Gastrocnemius medialis (tissue), 4 donors: ENCODE measurements at regions not wholly inside any gene's neighbourhood (a gene's known extent, or its start where the extent isn't known, plus 50 kb on each side); places are given as distances from the start of the nearest gene placed in this dataset.

Experiments used
- ATAC-seq, 2 donors: fragments of 150-250 bp; one replicate each; pipeline ENCODE4 v1.9.1; 2016
- DNase-seq, 2 donors: peaks; one replicate each; pipeline ENCODE4 v3.0.0-alpha.2; 2019
- H3K27ac ChIP-seq, 4 donors: fragments of 200-600 bp; sonication (generic); 1 replicate in 1 of 4; 2 replicates in 3 of 4; pipeline ENCODE4 v1.5.1; 2016 to 2018; ENCODE audit warnings: mild to moderate bottlenecking in 2 of 4, moderate library complexity in 1 of 4
- H3K27me3 ChIP-seq, 3 donors: fragments of 200-600 bp; sonication (generic) in 2 of 3; 1 replicate in 1 of 3; 2 replicates in 2 of 3; pipeline versions ENCODE4 v1.5.1 to v1.6.0; 2016 to 2019; ENCODE audit warnings: mild to moderate bottlenecking in 1 of 3, moderate library complexity in 1 of 3
- H3K36me3 ChIP-seq, 2 donors: fragments of 200-600 bp; sonication (generic) in 1 of 2; one replicate each; pipeline ENCODE4 v1.5.1; 2017 to 2018
- H3K4me1 ChIP-seq, 2 donors: fragments of 200-600 bp; sonication (generic) in 1 of 2; one replicate each; pipeline ENCODE4 v1.5.1; 2016 to 2017; ENCODE audit warnings: mild to moderate bottlenecking in 2 of 2
- H3K4me3 ChIP-seq, 4 donors: fragments of 200-600 bp; sonication (generic) in 3 of 4; 1 replicate in 1 of 4; 2 replicates in 3 of 4; pipeline ENCODE4 v1.5.1; 2016 to 2019; ENCODE audit warnings: mild to moderate bottlenecking in 2 of 4
- H3K9me3 ChIP-seq, 3 donors: fragments of 200-600 bp; sonication (generic) in 2 of 3; 1 replicate in 1 of 3; 2 replicates in 2 of 3; pipeline ENCODE4 v1.5.1; 2016 to 2019
- POLR2A ChIP-seq, 2 donors: fragments of 450-650 bp; IDR thresholded peaks; one replicate each; pipeline ENCODE4 v1.6.1; 2017; ENCODE audit warnings: antibody characterized with exemption in 2 of 2, mild to moderate bottlenecking in 2 of 2, moderate library complexity in 2 of 2
- in situ Hi-C, 4 donors: fragments of 200-750 bp; cut with MboI; loops; one replicate each; pipeline versions ENCODE4 v1.15.0 to v1.8.0; 2017; ENCODE audit warnings: low sequenced_read_pairs in 4 of 4
- intact Hi-C: fragments of 100-400 bp; cut with DNase I; formaldehyde crosslinking; loops from one replicate; pipeline ENCODE4 v1.15.1; 2023; ENCODE audit warnings: low total_unique reads
- TF ChIP-seq, protein P1 (sequence below), 5 experiments: fragments of 450-650 bp in 3 of 5; fragments of 200-600 bp in 2 of 5; sonication (generic) in 2 of 5; IDR thresholded peaks in 4 of 5; conservative IDR thresholded peaks in 1 of 5; 1 replicate in 4 of 5; 2 replicates in 1 of 5; pipeline ENCODE4 v1.5.1; 2016 to 2019; ENCODE audit warnings: antibody characterized with exemption in 5 of 5, mild to moderate bottlenecking in 3 of 5, moderate library complexity in 3 of 5

DNA sequence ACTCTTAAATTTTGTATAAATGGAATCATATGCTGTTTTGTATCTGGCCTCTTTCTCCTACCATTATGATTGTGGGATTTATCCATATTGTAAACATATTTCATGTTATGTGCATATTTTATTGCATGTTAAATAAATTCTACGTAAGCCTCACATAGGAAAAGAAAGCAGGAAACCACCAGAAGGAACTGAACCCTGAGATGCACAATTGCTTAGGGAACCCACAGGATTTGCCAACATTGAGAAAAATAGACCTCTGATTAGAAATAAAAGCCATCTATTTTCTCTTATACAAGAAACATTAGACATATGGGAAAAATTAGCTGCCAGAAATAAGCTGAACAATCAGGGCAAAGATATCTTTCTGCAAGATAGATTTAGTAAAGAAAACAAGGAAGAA, 111.2 kb upstream of the CARMIL1 start:
- no peaks in the 10 kb centered on the region for H3K36me3 ChIP-seq
- intact Hi-C loops: no loop called here
- in situ Hi-C loops: no loop called here
- TF ChIP-seq, protein P1, sequence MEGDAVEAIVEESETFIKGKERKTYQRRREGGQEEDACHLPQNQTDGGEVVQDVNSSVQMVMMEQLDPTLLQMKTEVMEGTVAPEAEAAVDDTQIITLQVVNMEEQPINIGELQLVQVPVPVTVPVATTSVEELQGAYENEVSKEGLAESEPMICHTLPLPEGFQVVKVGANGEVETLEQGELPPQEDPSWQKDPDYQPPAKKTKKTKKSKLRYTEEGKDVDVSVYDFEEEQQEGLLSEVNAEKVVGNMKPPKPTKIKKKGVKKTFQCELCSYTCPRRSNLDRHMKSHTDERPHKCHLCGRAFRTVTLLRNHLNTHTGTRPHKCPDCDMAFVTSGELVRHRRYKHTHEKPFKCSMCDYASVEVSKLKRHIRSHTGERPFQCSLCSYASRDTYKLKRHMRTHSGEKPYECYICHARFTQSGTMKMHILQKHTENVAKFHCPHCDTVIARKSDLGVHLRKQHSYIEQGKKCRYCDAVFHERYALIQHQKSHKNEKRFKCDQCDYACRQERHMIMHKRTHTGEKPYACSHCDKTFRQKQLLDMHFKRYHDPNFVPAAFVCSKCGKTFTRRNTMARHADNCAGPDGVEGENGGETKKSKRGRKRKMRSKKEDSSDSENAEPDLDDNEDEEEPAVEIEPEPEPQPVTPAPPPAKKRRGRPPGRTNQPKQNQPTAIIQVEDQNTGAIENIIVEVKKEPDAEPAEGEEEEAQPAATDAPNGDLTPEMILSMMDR (IDR thresholded peaks at IDR 0.05 in 4 of 5, conservative IDR thresholded peaks at IDR 0.05 in 1 of 5): no peak
- no peak for TF ChIP-seq POLR2A (IDR thresholded peaks at IDR 0.05)
- H3K4me1 ChIP-seq: no peaks in the 10 kb centered on the region
- H3K27ac ChIP-seq: no peak overlapping the region
- H3K4me3 ChIP-seq: no peak overlapping the region
- DNase-seq: no peak
- H3K27me3 ChIP-seq: no peaks in the 10 kb centered on the region
- no peak for ATAC-seq
- H3K9me3 ChIP-seq: no peaks in the 10 kb centered on the region

DNA sequence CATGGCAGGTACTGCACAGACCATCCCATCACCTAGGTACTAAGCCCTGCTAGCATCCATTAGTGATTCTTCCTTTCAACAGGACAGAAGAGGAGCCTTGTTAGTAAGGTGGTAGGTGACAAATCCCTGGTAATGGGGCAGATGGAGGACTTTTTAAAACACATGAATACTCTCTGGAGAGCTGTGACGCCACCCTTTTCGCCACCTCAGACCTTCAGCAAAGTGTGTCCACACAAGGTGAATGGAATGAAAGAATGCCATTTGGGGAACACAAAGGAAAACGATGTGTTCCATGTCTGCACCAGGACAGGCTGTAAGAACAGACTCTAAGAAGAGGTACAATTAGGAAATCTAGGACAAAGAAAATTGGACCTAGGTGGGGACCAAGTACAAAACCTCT, 110.5 kb upstream of the CARMIL1 start:
- H3K27me3 ChIP-seq: no peaks in the 10 kb centered on the region
- no peaks in the 10 kb centered on the region for H3K36me3 ChIP-seq
- in situ Hi-C loops (no loop called here), intact Hi-C loops (no loop called here)
- no peaks in the 10 kb centered on the region for H3K9me3 ChIP-seq
- DNase-seq (no peak), ATAC-seq (no peak)
- no peaks in the 10 kb centered on the region for H3K4me1 ChIP-seq
- TF ChIP-seq, protein P1 (IDR thresholded peaks at IDR 0.05 in 4 of 5, conservative IDR thresholded peaks at IDR 0.05 in 1 of 5): no peak
- TF ChIP-seq POLR2A (IDR thresholded peaks at IDR 0.05): no peak
- no peak overlapping the region for H3K27ac ChIP-seq
- H3K4me3 ChIP-seq: no peak overlapping the region

DNA sequence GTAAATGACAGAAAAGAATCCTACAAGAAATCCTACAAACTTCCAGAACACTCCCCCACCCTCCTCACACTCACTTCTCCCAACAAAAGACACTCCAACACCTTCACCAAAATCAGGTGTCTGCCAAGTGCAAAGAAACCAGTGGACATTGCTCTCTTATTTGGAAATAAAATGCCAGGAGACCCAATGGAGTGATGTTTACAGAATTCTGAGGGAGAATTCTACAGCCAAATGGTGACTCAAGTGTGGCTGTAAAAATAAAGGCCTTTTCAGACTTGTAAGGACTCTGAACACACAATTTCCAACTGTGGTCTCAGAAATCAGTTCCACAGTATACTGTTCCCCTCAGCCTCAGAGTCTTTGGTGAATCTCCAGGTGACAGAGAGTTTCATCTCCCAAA, 109.6 kb upstream of the CARMIL1 start:
- in situ Hi-C loops: no loop called here
- intact Hi-C loops: no loop called here
- TF ChIP-seq, protein P1 (IDR thresholded peaks at IDR 0.05 in 4 of 5, conservative IDR thresholded peaks at IDR 0.05 in 1 of 5): no peak
- no peak for TF ChIP-seq POLR2A (IDR thresholded peaks at IDR 0.05)
- H3K27ac ChIP-seq: no peak overlapping the region
- no peak overlapping the region for H3K4me3 ChIP-seq
- no peaks in the 10 kb centered on the region for H3K27me3 ChIP-seq
- no peaks in the 10 kb centered on the region for H3K36me3 ChIP-seq
- DNase-seq (no peak), ATAC-seq (no peak)
- H3K4me1 ChIP-seq: no peaks in the 10 kb centered on the region
- no peaks in the 10 kb centered on the region for H3K9me3 ChIP-seq

DNA sequence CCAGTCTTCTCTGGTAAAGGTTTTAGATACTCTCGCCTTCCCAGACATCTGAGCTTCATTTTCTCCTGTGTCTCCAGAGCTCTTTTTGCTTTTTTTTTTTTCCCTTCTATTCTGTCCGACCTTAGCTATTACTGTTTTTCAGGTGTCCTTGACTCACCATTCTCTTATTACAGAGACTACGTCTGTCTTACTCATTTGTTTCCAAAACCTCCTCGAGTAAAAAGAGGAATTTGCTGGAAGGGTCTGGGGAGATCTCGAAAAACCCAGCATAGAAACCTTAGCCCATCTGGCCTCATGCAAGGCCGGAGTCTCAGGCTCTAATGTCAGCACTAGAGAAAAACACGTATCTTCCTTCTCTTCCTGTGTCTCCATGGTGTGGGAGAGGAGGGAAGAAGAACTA, 109.2 kb upstream of the CARMIL1 start:
- in situ Hi-C loops: no loop called here
- intact Hi-C loops: no loop called here
- no peak for TF ChIP-seq POLR2A (IDR thresholded peaks at IDR 0.05)
- TF ChIP-seq, protein P1 (IDR thresholded peaks at IDR 0.05 in 4 of 5, conservative IDR thresholded peaks at IDR 0.05 in 1 of 5): no peak
- H3K9me3 ChIP-seq: no peaks in the 10 kb centered on the region
- ATAC-seq (no peak), DNase-seq (no peak)
- no peak overlapping the region for H3K4me3 ChIP-seq
- H3K27ac ChIP-seq: no peak overlapping the region
- no peaks in the 10 kb centered on the region for H3K36me3 ChIP-seq
- no peaks in the 10 kb centered on the region for H3K4me1 ChIP-seq
- no peaks in the 10 kb centered on the region for H3K27me3 ChIP-seq

DNA sequence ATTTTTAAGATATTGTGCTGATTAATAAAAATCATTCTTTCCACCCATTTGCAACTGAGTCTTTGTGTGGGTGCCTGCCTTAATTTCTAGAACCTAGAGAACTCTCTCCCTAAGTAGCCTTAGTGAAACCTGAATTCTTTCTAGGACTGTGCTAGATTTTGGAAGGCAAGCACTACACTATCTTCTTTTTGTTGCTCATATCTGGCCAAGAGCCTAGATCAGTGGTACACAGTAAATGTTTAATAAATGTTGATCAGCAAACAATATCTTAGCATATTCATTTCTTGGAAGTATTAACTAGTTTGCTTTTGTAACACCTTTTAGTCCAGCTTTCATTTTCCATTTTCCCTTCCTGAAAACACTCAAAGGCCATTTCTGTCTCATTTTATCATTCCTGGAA, 108.5 kb upstream of the CARMIL1 start:
- intact Hi-C loops: no loop called here
- Histone ChIP-seq H3K36me3 (no peaks in the 10 kb centered on the region), H3K27me3 (no peaks in the 10 kb centered on the region), H3K9me3 (no peaks in the 10 kb centered on the region), H3K4me3 (no peak overlapping the region), H3K4me1 (no peaks in the 10 kb centered on the region), H3K27ac (no peak overlapping the region)
- in situ Hi-C loops: no loop called here
- ATAC-seq: no peak
- DNase-seq: no peak
- no peak for TF ChIP-seq POLR2A (IDR thresholded peaks at IDR 0.05)
- TF ChIP-seq, protein P1 (IDR thresholded peaks at IDR 0.05 in 4 of 5, conservative IDR thresholded peaks at IDR 0.05 in 1 of 5): no peak
